GM19468 (cell line): ENCODE measurements at regions not wholly inside any gene's neighbourhood (a gene's known extent, or its start where the extent isn't known, plus 50 kb on each side); places are given as distances from the start of the nearest gene placed in this dataset.

ENCODE experiments used
- ATAC-seq: cut with Tn5 transposase; IDR thresholded peaks from one replicate; pipeline ENCODE4 v1.9.1; 2021; ENCODE audit warnings: mild to moderate bottlenecking, moderate library complexity, moderate number of reproducible peaks; ENCODE audit not compliant: unreplicated experiment; ENCODE audit errors: extremely low read depth

DNA sequence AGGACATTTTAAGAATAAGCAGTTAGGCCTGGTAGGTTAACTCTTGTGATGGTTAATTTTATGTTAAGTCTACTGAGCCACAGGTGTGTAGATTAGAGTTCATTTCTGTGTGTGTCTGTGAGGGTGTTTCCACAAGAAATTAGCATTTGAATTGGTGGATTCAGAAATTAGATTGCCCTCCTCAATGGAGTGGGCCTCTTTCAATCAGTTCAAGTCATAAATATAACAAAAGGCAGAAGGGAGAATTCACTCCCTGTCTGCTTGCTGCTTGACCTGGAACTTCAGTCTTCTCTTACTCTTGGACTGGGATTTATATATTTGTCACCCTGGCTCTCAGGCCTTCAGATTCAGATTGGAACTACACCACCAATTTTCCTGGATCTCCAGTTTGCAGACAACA lies 55.3 kb upstream of the POM121L12 start:
- ATAC-seq = no peak

DNA sequence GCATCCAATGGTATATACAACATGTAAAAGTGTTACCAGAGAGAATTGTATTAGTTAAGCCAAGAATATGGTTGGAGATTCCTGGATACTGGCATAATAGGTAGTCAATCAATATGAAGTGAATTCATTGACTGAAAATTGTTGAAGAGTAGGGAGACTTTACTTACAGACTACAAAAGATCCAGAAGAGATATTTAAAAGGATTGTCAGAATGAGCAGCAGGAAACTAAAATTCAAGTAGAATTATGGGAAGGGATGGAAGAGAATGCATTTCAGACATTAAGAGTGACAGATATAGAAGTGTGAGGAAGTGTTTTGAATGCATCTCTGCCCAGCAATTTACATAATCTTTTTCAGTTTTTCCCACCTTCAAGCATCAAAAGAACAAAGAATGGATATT lies 62.3 kb upstream of the POM121L12 start:
- ATAC-seq = no peak

DNA sequence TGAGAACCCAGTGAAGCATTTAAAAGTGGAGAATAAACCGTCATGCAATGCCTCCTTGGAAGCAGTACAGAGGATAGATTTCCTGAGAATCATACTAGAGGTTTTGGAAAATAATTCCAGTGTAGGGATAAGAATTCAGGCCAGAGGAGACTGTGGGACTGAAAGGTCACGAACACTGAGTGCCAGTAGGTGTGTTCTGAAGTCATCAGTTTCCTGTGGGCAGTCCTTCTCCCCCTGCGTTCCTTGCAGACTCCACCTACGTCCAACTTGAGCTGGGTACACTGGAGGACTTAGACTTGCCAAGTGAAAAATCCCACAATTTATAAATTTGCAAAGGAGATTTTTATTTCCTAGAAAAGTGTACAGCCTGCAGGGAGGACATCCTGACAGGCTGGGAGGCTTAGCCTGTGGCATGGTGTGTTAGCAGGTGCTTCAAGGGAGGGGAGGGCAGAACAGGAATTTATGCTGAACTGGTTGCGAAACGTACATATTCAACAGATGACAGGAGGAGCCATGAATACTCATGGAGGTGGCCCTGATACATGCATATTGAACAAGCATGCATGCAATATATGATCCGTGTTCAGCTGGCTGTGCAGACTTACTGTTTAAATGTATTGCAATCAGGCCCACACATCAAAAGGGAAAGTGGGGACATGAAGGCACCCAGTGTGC lies 72.9 kb upstream of the POM121L12 start:
- ATAC-seq = no peak

DNA sequence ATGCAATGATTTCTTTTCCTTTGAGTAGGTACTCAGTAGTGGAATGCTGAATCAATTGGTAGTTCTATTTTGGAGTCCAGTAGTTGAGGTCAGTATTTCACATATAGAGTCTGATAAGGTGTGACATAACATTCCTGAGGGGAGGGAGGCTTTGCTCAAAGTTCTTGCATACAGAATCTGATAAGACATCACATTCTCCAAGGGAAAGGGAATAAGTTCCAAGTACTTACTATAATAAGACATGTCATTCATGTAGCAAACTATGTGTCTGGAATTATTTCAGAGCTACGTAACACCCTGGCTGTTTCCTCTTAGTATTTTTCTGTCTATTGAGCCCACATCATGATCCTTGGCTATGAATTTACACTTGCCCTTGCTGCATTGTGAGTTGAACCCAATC lies 74.3 kb upstream of the POM121L12 start:
- no peak for ATAC-seq

DNA sequence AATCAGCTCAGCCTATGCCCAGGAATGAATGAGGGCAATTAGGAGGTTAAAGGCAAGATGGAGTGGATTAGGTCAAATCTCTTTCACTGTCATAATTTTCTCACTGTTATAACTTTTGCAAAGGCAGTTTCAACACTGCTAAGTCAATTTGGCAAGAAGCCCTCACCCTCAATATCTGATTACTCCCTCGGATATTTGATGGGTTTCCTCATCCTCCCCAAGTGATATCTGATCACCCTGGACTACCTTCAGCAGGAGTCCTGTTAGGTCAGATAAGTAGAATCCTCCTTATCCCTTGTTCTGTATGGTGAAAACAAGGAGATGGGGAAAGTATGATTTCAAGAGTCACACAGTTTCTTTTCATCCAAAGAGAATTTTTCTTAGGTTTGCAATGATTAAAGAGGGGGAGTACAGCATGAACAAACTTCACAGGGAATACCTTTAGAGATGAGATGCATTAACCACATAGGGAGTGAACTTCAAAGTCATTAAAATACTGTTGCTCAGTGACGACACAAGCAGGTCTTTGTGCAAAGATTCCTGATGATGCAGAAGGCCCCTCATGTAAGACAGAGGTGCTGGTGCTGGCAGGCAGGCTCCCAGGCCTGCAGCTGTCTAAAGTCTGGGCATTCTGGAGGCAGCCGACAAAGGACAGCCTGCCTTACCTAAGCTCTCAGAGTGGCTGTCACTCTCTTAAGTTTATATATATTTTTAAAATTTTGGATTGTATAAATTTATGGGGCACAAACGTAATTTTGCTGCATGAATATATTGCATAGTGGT lies 75.4 kb upstream of the POM121L12 start:
- no peak for ATAC-seq

DNA sequence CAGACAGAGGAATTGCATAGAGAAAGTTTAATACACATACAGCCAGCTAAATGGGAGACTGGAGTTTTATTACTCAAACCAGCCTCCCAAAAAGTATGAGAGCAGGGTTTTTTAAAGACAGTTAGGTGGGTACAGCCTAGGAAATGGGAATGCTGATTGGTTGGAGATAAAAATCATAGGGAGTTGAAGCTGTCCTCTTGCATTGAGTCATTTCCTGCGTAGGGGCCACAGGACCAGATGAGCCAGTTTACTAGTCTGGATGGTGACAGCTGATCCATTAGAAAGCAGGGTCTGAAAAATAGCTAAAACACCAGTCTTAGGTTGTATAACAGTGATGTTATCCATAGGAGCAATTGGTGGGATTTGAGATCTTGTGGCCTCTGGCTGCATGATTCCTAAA lies 76.1 kb upstream of the POM121L12 start:
- ATAC-seq = no peak

DNA sequence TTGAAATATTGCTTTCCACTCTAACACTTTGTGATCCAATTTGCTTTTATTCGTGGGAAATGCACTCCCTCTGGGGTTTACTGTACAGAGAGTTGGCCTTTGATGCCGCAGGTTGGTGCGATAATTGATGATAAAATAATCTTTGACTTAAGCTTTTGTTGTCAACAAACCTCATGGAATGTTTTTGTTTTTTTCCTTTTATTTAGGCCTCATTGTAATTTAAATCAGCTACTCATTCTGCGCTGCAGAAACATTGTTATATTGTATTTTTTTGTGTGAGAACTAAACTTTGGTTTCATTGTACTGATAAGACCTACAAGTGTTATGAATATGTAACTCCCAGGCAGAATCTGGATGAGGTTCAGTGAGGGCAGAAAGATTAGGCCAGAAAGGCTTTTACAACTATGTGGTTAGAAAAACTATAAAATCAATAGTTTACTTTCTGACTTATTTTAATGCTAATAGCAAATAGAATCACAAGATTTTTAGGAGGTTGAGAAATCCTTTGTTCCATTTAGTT lies 76.8 kb upstream of the POM121L12 start:
- ATAC-seq = no peak

DNA sequence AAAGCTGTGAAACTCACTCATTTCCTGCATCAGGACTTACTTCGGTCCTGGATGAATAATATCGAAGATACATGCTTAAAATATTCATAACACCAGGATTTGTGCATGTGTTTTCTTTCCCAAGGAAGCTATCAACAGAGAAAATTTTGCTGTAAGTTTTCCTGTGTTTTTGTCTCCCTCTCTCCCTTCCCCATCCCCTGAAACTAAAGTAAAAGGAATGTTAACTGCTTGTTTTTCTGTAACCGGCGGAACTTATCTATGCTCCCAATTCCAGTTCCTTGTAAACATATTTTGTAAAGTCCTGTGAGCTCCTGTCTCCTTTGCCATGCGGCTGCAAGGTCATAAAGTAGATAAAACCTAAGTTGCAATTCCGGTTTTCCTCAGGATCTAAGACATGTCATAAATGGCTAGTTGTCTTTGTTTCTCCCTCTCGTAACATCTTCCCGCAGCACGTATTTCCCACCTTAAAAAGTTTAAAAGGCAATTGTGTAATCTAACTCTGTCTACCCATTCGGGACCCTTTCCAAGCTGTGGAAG lies 79.0 kb upstream of the POM121L12 start:
- ATAC-seq = no peak

DNA sequence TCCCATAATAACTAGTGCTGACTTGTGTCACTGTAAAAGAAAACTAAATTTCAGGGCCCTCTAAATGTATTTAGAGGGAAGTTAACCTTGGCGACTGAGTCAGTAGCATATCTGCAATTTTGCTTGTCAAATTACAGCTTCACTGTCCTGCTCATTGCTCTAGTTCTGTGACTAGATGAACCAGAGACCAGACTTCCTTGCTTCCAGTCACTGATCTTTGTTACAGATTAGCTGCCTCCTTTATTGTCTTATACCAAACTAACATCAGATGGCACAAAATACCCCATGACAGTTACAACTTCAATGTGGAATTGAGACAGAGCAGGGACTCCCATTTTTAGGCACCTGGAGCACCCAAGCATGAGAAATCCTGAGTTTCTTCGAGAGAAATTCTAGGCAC lies 79.9 kb upstream of the POM121L12 start:
- no peak for ATAC-seq

DNA sequence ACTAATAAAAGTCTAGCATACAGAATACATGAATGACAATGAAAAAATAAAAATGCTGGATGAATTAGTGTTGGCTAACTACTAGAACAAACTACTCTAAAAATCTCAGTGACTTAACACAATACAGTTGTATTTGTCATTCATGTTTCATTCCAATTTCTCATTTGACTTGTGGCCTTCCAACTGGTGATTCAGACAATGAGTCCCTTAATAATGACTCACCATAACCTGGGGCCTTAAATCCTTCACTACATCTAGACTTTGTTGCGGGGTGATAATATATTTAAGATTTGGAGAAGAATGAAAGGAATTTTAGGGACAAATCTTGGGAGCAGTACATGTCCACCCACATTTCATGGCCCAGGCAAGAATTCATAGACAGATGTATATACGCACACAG lies 90.5 kb upstream of the POM121L12 start:
- ATAC-seq = no peak

DNA sequence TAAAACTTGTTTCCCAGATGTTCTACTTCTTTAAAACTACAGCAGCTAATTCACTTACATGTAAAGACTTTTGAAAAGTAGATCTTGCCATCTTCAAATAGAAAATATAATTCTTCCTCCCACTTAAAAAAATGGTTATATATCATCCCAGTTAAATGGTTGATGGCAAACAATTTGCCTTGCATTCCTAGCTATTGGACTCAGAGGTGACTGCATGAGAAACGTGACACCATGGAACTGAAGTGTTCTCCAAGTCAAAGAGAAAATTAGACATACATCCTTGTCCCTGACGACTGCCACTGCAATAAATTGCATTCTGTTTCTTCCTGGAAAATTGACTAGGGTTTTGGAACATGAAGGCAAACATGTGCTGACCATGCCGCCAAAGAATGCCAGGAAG lies 95.0 kb upstream of the POM121L12 start:
- ATAC-seq = no peak

DNA sequence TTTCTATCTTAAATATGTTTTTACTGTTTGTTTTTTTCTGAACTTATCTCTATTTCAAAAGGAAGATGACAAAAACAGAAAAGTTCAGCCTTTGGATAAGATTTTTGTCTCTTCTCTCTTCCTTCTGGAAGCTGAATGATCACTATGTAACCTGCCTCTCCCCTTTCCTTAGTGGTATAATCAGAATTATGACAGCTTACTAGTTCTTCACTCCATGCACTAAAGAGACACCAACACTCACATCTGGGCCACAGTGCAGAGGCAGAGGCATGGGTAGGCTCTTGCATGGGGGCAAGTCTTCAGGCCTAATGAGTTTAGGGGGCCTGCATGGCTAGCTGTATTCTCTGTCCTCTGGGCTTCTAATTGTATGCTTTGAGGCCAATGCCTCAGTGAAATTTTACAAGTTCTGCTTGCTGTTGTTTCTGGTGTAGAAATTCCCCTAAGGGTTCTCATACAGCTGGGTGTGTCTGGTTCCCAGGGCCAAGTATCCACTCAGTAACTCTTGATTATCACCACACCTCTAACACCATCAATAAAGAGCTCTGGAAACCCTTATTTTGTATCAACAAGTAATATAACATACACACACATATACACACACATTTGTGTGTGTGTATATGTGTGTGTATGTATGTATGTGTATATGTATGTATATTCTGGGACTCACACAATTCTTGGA lies 96.8 kb upstream of the POM121L12 start:
- no peak for ATAC-seq

DNA sequence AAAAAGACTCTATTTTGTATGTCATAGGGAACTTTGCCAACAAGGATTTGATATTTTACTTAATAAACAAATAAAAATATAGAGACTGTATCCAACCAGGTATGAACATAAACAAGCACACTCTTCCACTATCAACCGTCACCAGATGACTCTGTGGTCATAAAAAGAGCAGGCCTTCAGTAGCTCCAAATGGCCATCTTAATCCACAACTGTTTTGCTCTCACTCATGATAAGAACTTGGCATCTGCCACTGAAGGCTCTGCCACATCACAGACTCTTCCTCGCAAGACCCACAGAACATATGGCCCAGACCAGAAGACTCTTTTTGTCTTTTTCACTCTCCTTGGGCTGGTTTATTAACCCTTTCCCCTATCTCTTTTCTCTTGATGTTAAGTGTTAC lies 98.7 kb upstream of the POM121L12 start:
- no peak for ATAC-seq

DNA sequence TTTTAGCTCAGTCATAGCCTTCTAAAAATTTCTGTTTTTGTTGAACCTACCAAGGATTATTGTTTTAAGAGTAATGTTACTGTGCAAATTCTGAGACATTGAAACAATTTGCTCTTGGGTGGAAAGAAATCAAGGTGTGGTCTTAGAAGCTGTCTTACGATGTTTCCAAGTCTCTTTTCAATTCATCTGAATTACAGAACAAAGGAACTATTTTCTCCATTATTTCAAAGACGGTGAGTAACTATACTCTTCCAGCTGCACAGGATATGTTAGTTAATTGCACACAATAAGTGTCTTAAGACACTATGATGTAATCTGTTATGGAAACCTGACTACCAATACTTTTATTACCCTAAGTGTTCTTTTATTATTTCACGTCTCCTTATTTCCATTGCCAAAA lies 106.8 kb upstream of the POM121L12 start:
- ATAC-seq = no peak

DNA sequence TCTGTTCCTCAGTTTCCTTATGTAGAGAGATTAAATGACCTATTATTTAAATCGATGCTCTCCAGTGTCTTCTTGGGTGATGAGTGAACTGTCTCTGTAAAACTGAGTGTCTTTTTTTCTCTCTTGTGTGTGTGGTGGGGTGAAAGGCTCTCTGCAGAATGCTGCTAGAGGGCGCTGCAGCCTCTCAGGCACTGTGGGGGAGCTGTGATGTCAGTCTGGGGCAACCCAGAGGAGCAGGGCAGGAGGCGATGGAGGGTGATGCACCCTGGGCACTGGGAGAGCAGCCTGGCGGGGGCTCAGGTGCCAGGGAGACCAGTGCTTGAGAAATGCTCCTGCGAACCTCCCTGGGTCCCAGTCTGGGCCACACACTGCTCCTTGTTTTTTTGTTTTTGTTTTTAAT lies 110.1 kb upstream of the POM121L12 start:
- ATAC-seq = no peak

DNA sequence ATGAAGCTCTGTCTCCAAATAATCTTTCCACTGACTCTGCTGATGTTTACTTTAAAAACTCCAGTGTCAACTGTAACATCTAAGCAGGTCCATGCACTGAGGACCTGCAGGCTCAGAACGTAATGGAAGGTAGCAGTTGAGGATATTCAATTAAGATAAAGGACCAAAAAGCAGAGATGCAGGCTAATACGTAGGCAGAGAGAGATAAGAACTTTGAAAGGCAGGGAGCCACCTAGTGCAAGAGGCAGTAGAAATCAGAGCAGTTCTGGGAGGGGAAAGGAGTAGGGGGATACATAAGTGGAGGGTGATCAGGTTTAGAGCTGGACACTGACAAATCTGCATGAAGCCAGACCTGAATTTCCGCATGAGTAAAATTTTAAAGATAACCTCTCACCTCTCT lies 114.5 kb upstream of the POM121L12 start:
- ATAC-seq = no peak

DNA sequence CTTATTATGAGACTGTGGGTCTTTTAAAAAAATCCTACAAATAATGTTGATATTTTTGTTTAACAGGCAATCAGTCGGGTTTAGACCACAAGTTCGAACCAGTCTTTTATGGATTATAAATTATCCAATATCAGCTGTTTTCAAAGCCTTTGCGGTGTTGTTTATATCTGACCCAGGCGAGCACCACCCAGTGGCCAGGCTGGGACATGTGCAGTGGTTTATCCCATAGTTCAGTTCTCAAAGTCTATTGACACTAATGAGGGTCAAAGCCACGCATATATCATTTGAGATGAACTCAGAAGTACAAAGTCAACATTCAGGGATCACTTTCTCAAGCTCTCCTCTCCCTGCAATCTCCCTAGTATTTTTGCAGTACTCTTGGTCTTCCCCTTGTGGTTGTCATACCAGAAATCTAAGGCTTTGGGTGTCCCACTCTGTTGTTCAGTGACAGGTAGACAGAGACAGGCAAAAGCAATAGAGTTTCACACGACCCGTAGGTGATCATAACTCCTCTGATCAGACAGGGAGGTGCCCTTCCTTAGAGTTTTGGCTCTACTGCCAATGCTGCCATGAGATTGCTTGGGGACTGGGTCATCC lies 117.4 kb upstream of the POM121L12 start:
- no peak for ATAC-seq

DNA sequence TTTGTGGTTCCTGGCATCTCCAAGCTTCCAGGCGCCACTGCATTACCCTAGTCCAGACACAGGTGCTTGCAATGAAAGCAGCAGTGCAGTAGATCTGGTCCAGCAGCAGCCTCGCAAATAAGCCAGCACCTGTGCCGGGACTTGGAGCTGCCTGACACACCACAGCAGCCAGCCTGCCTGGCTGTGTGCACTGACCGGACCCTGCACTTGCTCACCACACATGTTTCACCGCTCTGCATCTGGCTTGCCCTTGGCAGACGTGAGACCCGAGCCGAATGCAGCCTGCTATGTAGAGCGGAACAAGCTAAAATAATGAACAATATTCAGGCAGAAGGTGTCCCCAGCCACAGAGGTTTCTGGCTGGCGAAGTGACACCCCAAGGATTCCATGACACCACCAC lies 123.6 kb upstream of the POM121L12 start:
- ATAC-seq = no peak

DNA sequence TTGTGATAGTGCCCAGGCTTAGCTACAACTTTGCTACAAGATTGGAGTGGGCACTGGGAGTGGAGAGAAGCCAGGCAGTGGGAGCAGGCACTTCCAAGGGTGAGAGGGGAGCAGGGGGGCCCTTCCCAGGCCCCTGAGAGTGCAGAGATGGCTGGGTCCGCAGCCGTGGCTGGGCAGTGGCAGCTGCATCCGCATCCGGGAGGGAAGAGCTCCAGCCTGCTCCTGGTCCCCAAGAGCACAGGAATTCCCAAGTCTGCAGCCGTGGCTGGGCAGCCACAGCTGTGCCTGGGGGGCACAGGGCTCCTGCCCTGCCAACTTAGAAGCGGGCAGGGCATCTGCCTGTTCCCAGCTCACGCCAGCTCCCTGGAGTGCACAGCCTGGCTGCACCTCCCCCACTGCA lies 124.1 kb upstream of the POM121L12 start:
- ATAC-seq = no peak

DNA sequence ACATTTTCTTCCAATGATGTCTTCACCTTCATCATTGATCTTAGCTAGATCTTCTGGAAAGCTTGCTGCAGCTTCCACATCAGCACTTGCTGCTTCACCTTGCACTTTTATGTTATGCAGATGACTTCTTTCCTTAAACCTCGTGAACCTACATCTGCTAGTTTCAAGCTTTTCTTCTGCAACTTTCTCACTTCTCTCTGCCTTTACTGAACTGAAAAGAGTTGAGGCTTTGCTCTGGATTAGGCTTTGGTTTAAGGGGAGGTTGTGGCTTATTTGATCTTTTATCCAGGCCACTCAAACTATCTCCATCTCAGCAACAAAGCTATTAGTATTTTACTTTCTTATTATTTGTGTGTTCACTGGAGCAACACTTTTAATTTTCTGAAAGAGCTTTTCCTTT lies 125.5 kb upstream of the POM121L12 start:
- ATAC-seq = no peak

DNA sequence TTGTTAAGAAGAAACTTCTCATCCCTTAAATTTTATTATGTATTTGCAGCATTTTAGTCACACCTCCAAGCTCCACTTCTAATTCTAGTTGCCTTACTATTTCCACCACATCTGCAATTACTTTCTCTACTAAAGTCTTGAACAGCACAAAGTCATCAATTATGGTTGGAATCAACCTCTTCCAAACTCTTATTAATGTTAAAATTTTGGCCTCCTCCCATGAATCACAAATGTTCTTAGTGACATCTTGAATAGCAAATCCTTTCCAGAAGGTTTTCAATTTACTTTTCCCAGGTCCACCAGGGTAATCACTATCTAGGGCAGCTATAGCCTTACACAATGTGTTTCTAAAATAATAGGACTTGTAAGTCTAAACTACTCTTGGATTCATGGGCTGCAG lies 126.3 kb upstream of the POM121L12 start:
- ATAC-seq = no peak
